WTC11 (cell line): ENCODE measurements at regions not wholly inside any gene's neighbourhood (a gene's known extent, or its start where the extent isn't known, plus 50 kb on each side); places are given as distances from the start of the nearest gene placed in this dataset.

Experiments
- CDX4 ChIP-seq: fragments of 250-450 bp; sonication (Bioruptor Pico); IDR thresholded peaks from 2 replicates; pipeline ENCODE4 v1.9.0; 2021; ENCODE audit warnings: moderate library complexity, mild to moderate bottlenecking, inconsistent platforms, borderline replicate concordance
- CTCF ChIP-seq: fragments of 200-600 bp; IDR thresholded peaks from 2 replicates; pipeline ENCODE4 v1.8.0; 2022; ENCODE audit warnings: antibody characterized with exemption
- EMX1 ChIP-seq: fragments of 250-450 bp; sonication (Bioruptor Pico); IDR thresholded peaks from 2 replicates; pipeline ENCODE4 v1.8.0; 2021; ENCODE audit warnings: mild to moderate bottlenecking
- ESRRA ChIP-seq: sonication (generic); formaldehyde crosslinking; IDR thresholded peaks from 2 replicates; pipeline ENCODE4 v1.8.1; 2022; ENCODE audit warnings: mild to moderate bottlenecking, missing genetic modification reagents, borderline replicate concordance
- GABPB1 ChIP-seq: sonication (generic); formaldehyde crosslinking; IDR thresholded peaks from 2 replicates; pipeline ENCODE4 v1.8.1; 2023; ENCODE audit warnings: mild to moderate bottlenecking, missing genetic modification reagents
- HMGXB4 ChIP-seq: sonication (generic); formaldehyde crosslinking; IDR thresholded peaks from 2 replicates; pipeline ENCODE4 v1.8.1; 2023; ENCODE audit warnings: mild to moderate bottlenecking, moderate library complexity, missing genetic modification reagents
- IRF2 ChIP-seq: sonication (generic); formaldehyde crosslinking; IDR thresholded peaks from 2 replicates; pipeline ENCODE4 v1.8.0; 2022; ENCODE audit warnings: low read depth, missing genetic modification reagents, borderline replicate concordance
- MLX ChIP-seq: sonication (generic); formaldehyde crosslinking; IDR thresholded peaks from 2 replicates; pipeline ENCODE4 v1.8.1; 2023; ENCODE audit warnings: mild to moderate bottlenecking, missing genetic modification reagents, moderate library complexity

- TF ChIP-seq CTCF (no peak), EMX1 (CRISPR knock-in tag) (no peak), CDX4 (CRISPR knock-in tag) (no peak), HMGXB4 (no peak), IRF2 (CRISPR knock-in tag) (no peak), GABPB1 (CRISPR knock-in tag) (no peak), ESRRA (CRISPR knock-in tag) (no peak), MLX (CRISPR knock-in tag) (no peak)
Observed at GRCh38 chr22:27232077-27232476, 569.5 kb downstream of the MN1 start.
